Hepatocyte (in vitro differentiated cells): ENCODE measurements at regions not wholly inside any gene's neighbourhood (a gene's known extent, or its start where the extent isn't known, plus 50 kb on each side); places are given as distances from the start of the nearest gene placed in this dataset.

ENCODE experiments used
- EZH2 ChIP-seq: fragments of 200-600 bp; sonication (generic); IDR thresholded peaks from 2 replicates; pipeline ENCODE4 v1.6.1; 2016; ENCODE audit warnings: antibody characterized with exemption, mild to moderate bottlenecking, borderline replicate concordance
- TF ChIP-seq, protein P1 (sequence below): fragments of 200-600 bp; sonication (generic); IDR thresholded peaks from 2 replicates; pipeline ENCODE4 v1.5.1; 2016; ENCODE audit warnings: antibody characterized with exemption, mild to moderate bottlenecking; ENCODE audit not compliant: poor library complexity

DNA sequence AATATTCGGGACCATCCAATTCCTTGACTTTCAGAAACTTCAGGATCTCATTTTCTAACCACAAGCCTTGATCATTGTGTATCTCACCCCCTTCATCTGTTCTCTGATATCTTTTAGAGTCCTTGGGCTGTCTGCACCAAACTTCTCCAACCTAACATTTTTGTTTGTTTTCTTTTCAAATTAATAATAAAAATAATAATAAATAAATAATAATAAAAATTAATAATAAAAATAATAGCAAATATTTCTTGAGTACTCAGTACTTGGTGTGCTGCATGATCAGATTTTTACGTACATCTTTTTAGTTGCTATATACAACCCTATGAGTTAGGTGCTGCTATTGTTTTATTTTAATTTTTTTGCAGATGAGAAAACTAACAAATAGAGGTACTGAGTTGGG, 70.2 kb upstream of the TPRG1 start:
- no peak for TF ChIP-seq EZH2
- TF ChIP-seq, protein P1, sequence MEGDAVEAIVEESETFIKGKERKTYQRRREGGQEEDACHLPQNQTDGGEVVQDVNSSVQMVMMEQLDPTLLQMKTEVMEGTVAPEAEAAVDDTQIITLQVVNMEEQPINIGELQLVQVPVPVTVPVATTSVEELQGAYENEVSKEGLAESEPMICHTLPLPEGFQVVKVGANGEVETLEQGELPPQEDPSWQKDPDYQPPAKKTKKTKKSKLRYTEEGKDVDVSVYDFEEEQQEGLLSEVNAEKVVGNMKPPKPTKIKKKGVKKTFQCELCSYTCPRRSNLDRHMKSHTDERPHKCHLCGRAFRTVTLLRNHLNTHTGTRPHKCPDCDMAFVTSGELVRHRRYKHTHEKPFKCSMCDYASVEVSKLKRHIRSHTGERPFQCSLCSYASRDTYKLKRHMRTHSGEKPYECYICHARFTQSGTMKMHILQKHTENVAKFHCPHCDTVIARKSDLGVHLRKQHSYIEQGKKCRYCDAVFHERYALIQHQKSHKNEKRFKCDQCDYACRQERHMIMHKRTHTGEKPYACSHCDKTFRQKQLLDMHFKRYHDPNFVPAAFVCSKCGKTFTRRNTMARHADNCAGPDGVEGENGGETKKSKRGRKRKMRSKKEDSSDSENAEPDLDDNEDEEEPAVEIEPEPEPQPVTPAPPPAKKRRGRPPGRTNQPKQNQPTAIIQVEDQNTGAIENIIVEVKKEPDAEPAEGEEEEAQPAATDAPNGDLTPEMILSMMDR = no peak
